HUES6 (cell line): ENCODE measurements at regions not wholly inside any gene's neighbourhood (a gene's known extent, or its start where the extent isn't known, plus 50 kb on each side); places are given as distances from the start of the nearest gene placed in this dataset.

Experiments
- H3K27ac ChIP-seq: 2 replicates; pipeline ENCODE4 v1.7.0; 2013; ENCODE audit warnings: low read depth, mild to moderate bottlenecking, low read length, inconsistent platforms
- H3K27me3 ChIP-seq: 2 replicates; pipeline ENCODE4 v1.6.1; 2013; ENCODE audit warnings: low read length; ENCODE audit not compliant: control insufficient read depth, insufficient read depth
- H3K36me3 ChIP-seq: 2 replicates; pipeline ENCODE4 v1.6.1; 2013; ENCODE audit warnings: low read length; ENCODE audit not compliant: control insufficient read depth, insufficient read depth
- H3K4me1 ChIP-seq: 2 replicates; pipeline ENCODE4 v1.6.1; 2013; ENCODE audit warnings: low read length; ENCODE audit not compliant: control insufficient read depth, insufficient read depth
- H3K4me3 ChIP-seq: 2 replicates; pipeline ENCODE4 v1.5.1; 2013; ENCODE audit warnings: low read depth, low read length
- H3K9ac ChIP-seq: one replicate; pipeline ENCODE4 v1.6.1; 2013; ENCODE audit warnings: mild to moderate bottlenecking, low read length
- H3K9me3 ChIP-seq: 2 replicates; pipeline ENCODE4 v1.6.1; 2013; ENCODE audit warnings: low read depth, low read length; ENCODE audit not compliant: control insufficient read depth, insufficient read depth

GRCh38 chr3:154901278-154901677 is 178.8 kb upstream of the MME start:
- Histone ChIP-seq H3K9ac (no peak overlapping the region), H3K9me3 (no peaks in the 10 kb centered on the region), H3K36me3 (no peaks in the 10 kb centered on the region), H3K4me3 (no peak overlapping the region), H3K4me1 (no peaks in the 10 kb centered on the region), H3K27ac (no peak overlapping the region), H3K27me3 (no peaks in the 10 kb centered on the region)

DNA sequence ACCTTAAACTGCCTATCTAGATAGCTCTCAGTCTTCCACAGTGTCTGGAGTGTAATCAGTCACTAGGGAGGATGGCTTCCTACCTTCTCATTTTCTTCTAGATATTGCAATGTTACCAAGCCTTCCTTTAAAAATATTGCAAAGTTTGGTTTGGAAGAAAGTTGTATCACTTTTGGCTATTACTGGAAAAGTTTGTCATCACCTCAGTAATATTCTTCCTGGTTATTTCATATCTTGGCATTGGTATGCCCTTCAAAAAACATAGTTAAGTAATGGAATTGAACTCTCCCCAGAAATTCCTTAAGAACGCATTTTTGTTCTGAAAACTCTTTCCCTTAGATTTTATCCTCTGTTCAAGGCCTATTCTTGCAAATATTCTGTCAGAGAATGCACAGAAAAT is 179.3 kb upstream of the MME start:
- no peaks in the 10 kb centered on the region for H3K4me1 ChIP-seq
- no peaks in the 10 kb centered on the region for H3K27me3 ChIP-seq
- H3K9me3 ChIP-seq, result no peaks in the 10 kb centered on the region
- no peak overlapping the region for H3K4me3 ChIP-seq
- no peak overlapping the region for H3K27ac ChIP-seq
- H3K9ac ChIP-seq, result no peak overlapping the region
- no peaks in the 10 kb centered on the region for H3K36me3 ChIP-seq

DNA sequence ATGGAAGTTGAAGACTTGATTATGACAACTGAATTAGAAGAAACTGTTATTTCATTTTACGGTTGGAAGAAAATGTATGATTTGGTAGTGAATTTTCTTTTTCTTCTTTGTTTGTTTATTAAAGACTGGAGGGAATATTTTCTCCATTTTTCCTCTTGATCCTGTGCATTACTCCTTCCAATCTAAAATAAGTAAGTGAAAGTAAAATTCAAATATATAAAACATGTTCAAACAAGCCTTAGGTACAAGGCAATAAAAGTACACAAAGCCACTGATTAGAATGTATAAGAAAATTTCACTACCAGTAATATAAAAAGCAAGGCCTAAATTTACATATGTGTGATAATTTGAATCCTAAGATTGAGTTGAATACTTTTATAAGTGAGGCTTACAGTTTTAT is 181.2 kb upstream of the MME start:
- Histone ChIP-seq H3K4me3 (no peak overlapping the region), H3K36me3 (no peaks in the 10 kb centered on the region), H3K27ac (no peak overlapping the region), H3K9me3 (no peaks in the 10 kb centered on the region), H3K9ac (no peak overlapping the region), H3K27me3 (no peaks in the 10 kb centered on the region), H3K4me1 (no peaks in the 10 kb centered on the region)

DNA sequence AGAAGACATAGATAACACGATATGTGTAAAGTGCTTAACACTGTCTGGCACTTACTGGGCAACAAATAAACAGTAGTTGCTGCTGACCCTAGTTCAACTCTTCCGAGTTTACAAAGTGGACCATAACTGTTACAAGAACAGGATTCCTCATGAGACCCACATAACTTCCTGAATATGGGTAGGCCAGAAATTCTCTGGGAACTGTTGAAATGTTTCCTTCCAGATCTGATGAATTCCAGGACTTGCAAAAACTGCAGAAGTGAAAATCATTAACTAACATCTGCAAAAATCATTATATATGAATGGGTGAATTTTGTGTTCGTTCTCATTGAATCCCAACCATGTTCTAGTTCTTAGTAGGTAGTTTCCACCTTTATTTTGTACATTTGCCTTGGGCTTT is 181.7 kb upstream of the MME start:
- no peaks in the 10 kb centered on the region for H3K27me3 ChIP-seq
- no peak overlapping the region for H3K4me3 ChIP-seq
- H3K9me3 ChIP-seq, result no peaks in the 10 kb centered on the region
- H3K36me3 ChIP-seq, result no peaks in the 10 kb centered on the region
- no peak overlapping the region for H3K27ac ChIP-seq
- no peak overlapping the region for H3K9ac ChIP-seq
- no peaks in the 10 kb centered on the region for H3K4me1 ChIP-seq

- H3K4me1 ChIP-seq, result no peaks in the 10 kb centered on the region
- H3K27me3 ChIP-seq, result no peaks in the 10 kb centered on the region
- H3K4me3 ChIP-seq, result no peak overlapping the region
- H3K36me3 ChIP-seq, result no peaks in the 10 kb centered on the region
- no peak overlapping the region for H3K27ac ChIP-seq
- peaks cover 3% of the 10 kb centered on the region; the same call in 1 of the 2 replicates for H3K9me3 ChIP-seq
- H3K9ac ChIP-seq, result no peak overlapping the region
Observed at GRCh38 chr3:154893813-154894212, 186.3 kb upstream of the MME start.

- no peaks in the 10 kb centered on the region for H3K27me3 ChIP-seq
Observed at GRCh38 chr3:154889227-154889634, 190.9 kb upstream of the MME start.

GRCh38 chr3:154887869-154888268 is 192.2 kb upstream of the MME start:
- H3K9me3 ChIP-seq, result peaks cover 9% of the 10 kb centered on the region; the same call in 1 of the 2 replicates
- no peaks in the 10 kb centered on the region for H3K27me3 ChIP-seq
- no peak overlapping the region for H3K27ac ChIP-seq

More at GRCh38 chr3:154889227-154889634, 190.9 kb upstream of the MME start:
- no peak overlapping the region for H3K4me3 ChIP-seq
- no peak overlapping the region for H3K9ac ChIP-seq
- H3K36me3 ChIP-seq, result no peaks in the 10 kb centered on the region
- peaks cover 9% of the 10 kb centered on the region; the same call in 1 of the 2 replicates for H3K9me3 ChIP-seq
- no peaks in the 10 kb centered on the region for H3K4me1 ChIP-seq
- H3K27ac ChIP-seq, result no peak overlapping the region

DNA sequence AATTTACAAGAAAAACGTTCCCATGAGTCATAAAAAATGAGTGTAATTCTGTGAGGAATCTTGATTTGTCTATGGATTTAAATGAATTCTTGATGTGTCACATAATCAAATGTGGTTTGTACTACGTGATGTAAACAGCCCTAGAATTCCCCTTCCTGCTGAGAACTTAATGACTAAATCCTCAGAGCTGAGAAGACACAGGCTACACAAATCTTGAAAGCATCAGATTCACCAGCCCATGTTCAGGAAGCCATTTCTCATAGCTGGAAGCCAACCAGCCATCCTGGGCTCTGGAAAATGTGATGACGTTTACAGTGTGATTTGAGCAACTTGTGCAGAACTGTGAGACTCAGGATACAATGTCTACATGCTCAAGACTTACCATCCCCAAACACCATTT is 193.7 kb upstream of the MME start:
- H3K4me1 ChIP-seq, result no peaks in the 10 kb centered on the region
- no peak overlapping the region for H3K27ac ChIP-seq
- H3K36me3 ChIP-seq, result no peaks in the 10 kb centered on the region
- no peaks in the 10 kb centered on the region for H3K27me3 ChIP-seq
- H3K9me3 ChIP-seq, result peaks cover 9% of the 10 kb centered on the region; the same call in 1 of the 2 replicates
- no peak overlapping the region for H3K9ac ChIP-seq
- no peak overlapping the region for H3K4me3 ChIP-seq

More at GRCh38 chr3:154887869-154888268, 192.2 kb upstream of the MME start:
- no peak overlapping the region for H3K9ac ChIP-seq
- no peaks in the 10 kb centered on the region for H3K36me3 ChIP-seq
- no peaks in the 10 kb centered on the region for H3K4me1 ChIP-seq
- no peak overlapping the region for H3K4me3 ChIP-seq

DNA sequence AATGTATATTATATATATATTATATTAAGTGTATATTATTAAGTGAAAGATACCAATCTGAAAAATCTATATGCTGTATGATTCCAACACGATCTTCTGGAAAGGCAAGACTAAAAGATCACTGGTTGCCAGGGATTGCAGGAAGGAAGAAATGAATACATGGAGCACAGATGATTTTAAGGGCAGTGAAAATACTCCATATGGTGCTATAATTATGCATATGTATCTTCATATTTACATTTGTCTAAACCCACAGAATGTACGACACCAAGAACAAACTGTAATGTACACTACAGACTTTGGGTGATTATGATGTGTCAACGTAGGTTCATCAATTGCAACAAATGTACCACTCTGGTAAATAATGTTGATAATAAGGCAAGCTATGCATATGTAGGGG is 194.7 kb upstream of the MME start:
- Histone ChIP-seq H3K36me3 (no peaks in the 10 kb centered on the region), H3K4me1 (no peaks in the 10 kb centered on the region), H3K4me3 (no peak overlapping the region), H3K27me3 (no peaks in the 10 kb centered on the region), H3K9me3 (peaks cover 9% of the 10 kb centered on the region; the same call in 1 of the 2 replicates), H3K9ac (no peak overlapping the region), H3K27ac (no peak overlapping the region)

- no peak overlapping the region for H3K27ac ChIP-seq
- no peaks in the 10 kb centered on the region for H3K27me3 ChIP-seq
Observed at GRCh38 chr3:154884952-154885351, 195.2 kb upstream of the MME start.

DNA sequence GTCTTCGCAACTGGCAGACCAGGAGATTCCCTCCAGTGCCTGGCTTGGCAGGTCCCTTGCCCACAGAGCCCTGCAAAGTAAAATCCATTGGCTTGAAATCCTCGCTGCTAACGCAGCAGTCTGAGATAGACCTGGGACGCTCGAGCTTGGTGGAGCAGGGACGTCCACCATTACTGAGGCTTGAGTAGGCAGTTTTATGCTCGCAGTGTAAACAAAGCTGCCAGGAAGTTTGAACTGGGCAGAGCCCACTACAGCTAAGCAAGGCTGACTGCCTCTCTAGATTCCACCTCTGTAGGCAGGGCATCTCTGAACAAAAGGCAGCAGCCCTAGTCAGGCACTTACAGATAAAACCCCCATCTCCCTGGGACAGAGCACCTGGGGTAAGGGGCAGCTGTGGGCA is 205.0 kb upstream of the MME start:
- Histone ChIP-seq H3K27me3 (no peaks in the 10 kb centered on the region), H3K9ac (no peak overlapping the region), H3K4me3 (no peak overlapping the region)

More at GRCh38 chr3:154884952-154885351, 195.2 kb upstream of the MME start:
- no peaks in the 10 kb centered on the region for H3K36me3 ChIP-seq
- H3K9me3 ChIP-seq, result peaks cover 9% of the 10 kb centered on the region; the same call in 1 of the 2 replicates
- no peak overlapping the region for H3K4me3 ChIP-seq
- H3K9ac ChIP-seq, result no peak overlapping the region
- H3K4me1 ChIP-seq, result no peaks in the 10 kb centered on the region

GRCh38 chr3:154872696-154873095 is 207.4 kb upstream of the MME start:
- Histone ChIP-seq H3K9me3 (no peaks in the 10 kb centered on the region), H3K9ac (no peak overlapping the region), H3K4me1 (no peaks in the 10 kb centered on the region), H3K4me3 (no peak overlapping the region), H3K27me3 (no peaks in the 10 kb centered on the region), H3K27ac (no peak overlapping the region), H3K36me3 (no peaks in the 10 kb centered on the region)

More for the DNA sequence above, 205.0 kb upstream of the MME start:
- no peaks in the 10 kb centered on the region for H3K36me3 ChIP-seq
- H3K27ac ChIP-seq, result no peak overlapping the region
- no peaks in the 10 kb centered on the region for H3K4me1 ChIP-seq
- no peaks in the 10 kb centered on the region for H3K9me3 ChIP-seq
